Esophagus muscularis mucosa (tissue), 4 donors: ENCODE measurements at regions not wholly inside any gene's neighbourhood (a gene's known extent, or its start where the extent isn't known, plus 50 kb on each side); places are given as distances from the start of the nearest gene placed in this dataset.

ENCODE experiments used
- DNase-seq: peaks from one replicate; pipeline ENCODE4 v3.0.0-alpha.2; 2017; ENCODE audit errors: extremely low spot score
- H3K27ac ChIP-seq, 4 donors: fragments of 200-600 bp; sonication (generic); replicated peaks in 1 of 4; 1 replicate in 3 of 4; 2 replicates in 1 of 4; pipeline ENCODE4 v1.5.1; 2016 to 2019; ENCODE audit warnings: mild to moderate bottlenecking in 1 of 4
- H3K27me3 ChIP-seq, 4 donors: fragments of 200-600 bp; sonication (generic); one replicate each; pipeline versions ENCODE4 v1.5.1 to v1.6.0; 2016 to 2019
- H3K36me3 ChIP-seq, 4 donors: fragments of 200-600 bp; sonication (generic); one replicate each; pipeline ENCODE4 v1.5.1; 2016 to 2019
- H3K4me1 ChIP-seq, 4 donors: fragments of 200-600 bp; sonication (generic); one replicate each; pipeline ENCODE4 v1.5.1; 2016 to 2019
- H3K4me3 ChIP-seq, 4 donors: fragments of 200-600 bp; sonication (generic); 1 replicate in 2 of 4; 2 replicates in 2 of 4; pipeline ENCODE4 v1.5.1; 2016 to 2019; ENCODE audit warnings: mild to moderate bottlenecking in 4 of 4, moderate library complexity in 1 of 4
- H3K9me3 ChIP-seq, 4 donors: fragments of 200-600 bp; sonication (generic); 1 replicate in 3 of 4; 2 replicates in 1 of 4; pipeline ENCODE4 v1.5.1; 2016 to 2019
- CTCF ChIP-seq, 3 experiments: fragments of 200-600 bp in 2 of 3; fragments of 450-650 bp in 1 of 3; sonication (generic) in 2 of 3; IDR thresholded peaks; one replicate each; pipeline ENCODE4 v1.5.1; 2017 to 2019; ENCODE audit warnings: antibody characterized with exemption in 3 of 3, mild to moderate bottlenecking in 2 of 3, moderate library complexity in 1 of 3
- EP300 ChIP-seq: sonication (generic); formaldehyde crosslinking; IDR thresholded peaks from one replicate; pipeline ENCODE4 v1.6.1; 2017; ENCODE audit warnings: antibody characterized with exemption
- POLR2A ChIP-seq: fragments of 450-650 bp; IDR thresholded peaks from one replicate; pipeline ENCODE4 v1.6.1; 2017; ENCODE audit warnings: antibody characterized with exemption, moderate library complexity, mild to moderate bottlenecking, low read depth
- POLR2AphosphoS5 ChIP-seq, 2 donors: sonication (generic); formaldehyde crosslinking; IDR thresholded peaks; one replicate each; pipeline ENCODE4 v1.6.1; 2017; ENCODE audit warnings: antibody characterized with exemption in 2 of 2
- WGBS: methylation state at CpG from one replicate; pipeline ENCODE4 v1.1.5; 2018; 5-methylcytosine and 5-hydroxymethylcytosine counted together
- intact Hi-C: fragments of 100-400 bp; cut with DNase I; formaldehyde crosslinking; loops from one replicate; pipeline ENCODE4 v1.15.1; 2023

GRCh38 chr2:199591826-199592225, 134.1 kb upstream of the SATB2 start:
- intact Hi-C loops: no loop called here
- no peak for DNase-seq
- H3K27me3 ChIP-seq: peaks cover 0 to 7% (median 0%) of the 10 kb centered on the region in 4 donors
- no peaks in the 10 kb centered on the region for H3K9me3 ChIP-seq
- no peak overlapping the region for H3K4me3 ChIP-seq
- no peaks in the 10 kb centered on the region for H3K4me1 ChIP-seq
- H3K27ac ChIP-seq: no peak overlapping the region
- WGBS: 81% methylated on average over 4 of the region's 4 CpGs
- H3K36me3 ChIP-seq: no peaks in the 10 kb centered on the region
- TF ChIP-seq EP300: no peak
- TF ChIP-seq CTCF (IDR thresholded peaks at IDR 0.05): no peak
- TF ChIP-seq POLR2A: no peak
- no peak for TF ChIP-seq POLR2AphosphoS5 (IDR thresholded peaks at IDR 0.05)

- DNase-seq: no peak
- 52% methylated on average over 5 of the region's 5 CpGs for WGBS
- TF ChIP-seq POLR2AphosphoS5 (IDR thresholded peaks at IDR 0.05) (no peak), CTCF (IDR thresholded peaks at IDR 0.05) (no peak), POLR2A (no peak), EP300 (no peak)
- no peaks in the 10 kb centered on the region for H3K9me3 ChIP-seq
- H3K36me3 ChIP-seq: no peaks in the 10 kb centered on the region
- no peaks in the 10 kb centered on the region for H3K4me1 ChIP-seq
- no peak overlapping the region for H3K27ac ChIP-seq
- peaks cover 0 to 7% (median 0%) of the 10 kb centered on the region in 4 donors for H3K27me3 ChIP-seq
- H3K4me3 ChIP-seq: no peak overlapping the region
- intact Hi-C loops: no loop called here
Observed at GRCh38 chr2:199590321-199591203, 132.8 kb upstream of the SATB2 start.

GRCh38 chr2:199589306-199589705, 131.6 kb upstream of the SATB2 start:
- Histone ChIP-seq H3K9me3 (no peaks in the 10 kb centered on the region), H3K27ac (no peak overlapping the region), H3K27me3 (peaks cover 0 to 7% (median 0%) of the 10 kb centered on the region in 4 donors), H3K4me3 (no peak overlapping the region), H3K36me3 (no peaks in the 10 kb centered on the region), H3K4me1 (no peaks in the 10 kb centered on the region)
- DNase-seq: no peak
- intact Hi-C loops: no loop called here
- TF ChIP-seq EP300: no peak
- no peak for TF ChIP-seq CTCF (IDR thresholded peaks at IDR 0.05)
- no peak for TF ChIP-seq POLR2A
- no peak for TF ChIP-seq POLR2AphosphoS5 (IDR thresholded peaks at IDR 0.05)
- 70% methylated on average over 11 of the region's 11 CpGs for WGBS

DNA sequence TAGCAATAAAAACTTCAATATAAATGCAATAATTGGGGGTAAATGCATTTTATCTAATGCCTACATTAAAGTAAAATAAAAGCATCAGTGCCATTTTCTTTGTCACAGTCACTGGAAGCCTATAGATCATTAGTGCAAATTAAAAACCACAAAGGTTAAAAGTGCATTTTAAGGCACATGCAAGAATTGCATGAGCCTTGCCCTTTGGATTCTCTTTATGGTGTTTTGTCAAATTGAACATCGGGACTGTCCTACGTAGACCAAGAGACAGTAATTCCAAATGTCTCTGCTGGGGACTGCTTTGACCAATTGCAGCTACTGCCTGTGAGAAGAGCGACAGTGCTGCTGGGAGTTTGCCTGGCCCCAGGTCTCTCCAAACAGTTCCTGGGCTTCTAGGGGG, 130.3 kb upstream of the SATB2 start:
- Histone ChIP-seq H3K27me3 (peaks cover 0 to 7% (median 0%) of the 10 kb centered on the region in 4 donors), H3K27ac (no peak overlapping the region), H3K4me1 (no peaks in the 10 kb centered on the region), H3K4me3 (no peak overlapping the region), H3K36me3 (no peaks in the 10 kb centered on the region), H3K9me3 (no peaks in the 10 kb centered on the region)
- 81% methylated on average over 3 of the region's 3 CpGs for WGBS
- no peak for DNase-seq
- intact Hi-C loops: no loop called here
- no peak for TF ChIP-seq POLR2A
- no peak for TF ChIP-seq CTCF (IDR thresholded peaks at IDR 0.05)
- no peak for TF ChIP-seq POLR2AphosphoS5 (IDR thresholded peaks at IDR 0.05)
- no peak for TF ChIP-seq EP300

DNA sequence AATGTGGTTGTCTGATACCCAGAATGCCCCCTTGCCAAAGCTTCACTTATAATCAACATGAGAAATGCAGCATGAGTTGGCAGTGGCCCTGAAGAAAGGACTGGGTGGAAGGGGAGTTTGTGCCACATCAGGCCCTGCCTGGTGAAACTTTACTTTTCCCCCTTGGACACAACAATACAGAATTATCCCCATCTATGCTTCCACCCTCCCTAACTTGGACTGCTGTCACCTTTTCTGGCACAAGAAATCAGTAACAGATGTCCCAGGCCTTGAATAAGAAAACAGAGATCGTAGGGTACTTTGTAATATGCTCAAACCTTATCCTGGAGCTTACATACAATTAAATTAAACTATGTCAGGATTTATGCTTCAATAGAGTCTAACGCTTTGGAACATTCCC, 128.9 kb upstream of the SATB2 start:
- Histone ChIP-seq H3K27me3 (peaks cover 0 to under 1% (median 0%) of the 10 kb centered on the region in 4 donors), H3K4me3 (no peak overlapping the region), H3K4me1 (peaks cover 0 to 6% (median 0%) of the 10 kb centered on the region in 4 donors), H3K36me3 (no peaks in the 10 kb centered on the region), H3K27ac (no peak overlapping the region), H3K9me3 (no peaks in the 10 kb centered on the region)
- intact Hi-C loops: no loop called here
- DNase-seq: no peak
- TF ChIP-seq POLR2AphosphoS5 (IDR thresholded peaks at IDR 0.05) (no peak), POLR2A (no peak), CTCF (IDR thresholded peaks at IDR 0.05) (no peak), EP300 (no peak)
- 91% methylated on average over 2 of the region's 2 CpGs for WGBS
